DMS 273 (cell line): ENCODE measurements at regions not wholly inside any gene's neighbourhood (a gene's known extent, or its start where the extent isn't known, plus 50 kb on each side); places are given as distances from the start of the nearest gene placed in this dataset.
"Not testable (repeated sequence)": the region's sequence is repeated elsewhere in the genome, so short reads cannot be mapped to it uniquely, and the experiment has no call there.

ENCODE experiments used
- DNase-seq: peaks from one replicate; lab custom pipeline; 2025; ENCODE audit not compliant: unreplicated experiment; lab: John Stamatoyannopoulos, UW

DNA sequence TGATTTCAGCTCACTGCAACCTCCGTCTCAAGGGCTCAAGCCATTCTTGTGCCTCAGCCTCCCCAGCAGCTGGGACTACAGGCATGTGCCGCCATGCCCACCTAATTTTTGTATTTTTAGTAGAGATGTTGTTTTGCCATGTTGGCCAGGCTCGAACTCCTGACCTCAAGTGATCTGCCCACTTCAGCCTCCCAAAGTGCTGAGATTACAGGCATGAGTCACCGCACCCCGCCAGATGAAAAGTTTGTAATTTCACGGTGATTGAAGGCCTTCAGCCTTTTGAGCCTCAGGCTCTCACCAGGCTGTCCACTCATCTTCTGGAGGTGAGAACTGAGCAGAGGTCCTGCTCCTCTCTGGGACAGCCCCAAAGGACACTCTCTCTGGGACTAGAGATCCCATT, 103.2 kb downstream of the HIF1AN start:
- not testable (repeated sequence) for DNase-seq

GRCh38 chr10:100642295-100642994, 102.9 kb upstream of the PAX2 start:
- no peak for DNase-seq

DNA sequence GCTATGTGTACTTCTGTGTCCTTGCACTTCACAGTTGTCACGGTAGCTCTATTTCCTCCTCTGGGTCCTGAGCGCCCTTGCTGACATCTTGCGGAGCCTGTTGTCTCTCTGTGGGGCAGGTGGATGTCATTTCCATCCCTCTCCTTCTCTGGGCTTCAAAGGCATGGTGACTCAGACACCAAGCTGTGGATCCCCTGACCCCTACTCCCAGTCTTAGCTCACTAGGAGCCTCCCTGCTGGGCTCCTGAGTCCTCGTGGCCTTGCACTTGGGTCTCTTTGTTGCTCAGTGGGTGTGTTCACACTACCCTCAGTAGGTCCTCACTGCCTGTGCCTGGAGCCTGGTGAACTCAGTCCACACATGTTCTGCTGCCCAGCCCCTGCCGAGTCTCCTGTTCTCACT, 100.3 kb upstream of the PAX2 start:
- no peak for DNase-seq

- no peak for DNase-seq
Measured at GRCh38 chr10:100645613-100646392, 99.6 kb upstream of the PAX2 start.

- DNase-seq = no peak
Measured at GRCh38 chr10:100647928-100648327, 97.5 kb upstream of the PAX2 start.

- no peak for DNase-seq
Measured at GRCh38 chr10:100650693-100651092, 94.7 kb upstream of the PAX2 start.

- not testable (repeated sequence) for DNase-seq
Measured at GRCh38 chr10:100651099-100651498, 94.3 kb upstream of the PAX2 start.

- no peak for DNase-seq
Measured at GRCh38 chr10:100651916-100652315, 93.5 kb upstream of the PAX2 start.

- no peak for DNase-seq
Measured at GRCh38 chr10:100652406-100653135, 92.8 kb upstream of the PAX2 start.

GRCh38 chr10:100653238-100653956, 92.0 kb upstream of the PAX2 start:
- no peak for DNase-seq

DNA sequence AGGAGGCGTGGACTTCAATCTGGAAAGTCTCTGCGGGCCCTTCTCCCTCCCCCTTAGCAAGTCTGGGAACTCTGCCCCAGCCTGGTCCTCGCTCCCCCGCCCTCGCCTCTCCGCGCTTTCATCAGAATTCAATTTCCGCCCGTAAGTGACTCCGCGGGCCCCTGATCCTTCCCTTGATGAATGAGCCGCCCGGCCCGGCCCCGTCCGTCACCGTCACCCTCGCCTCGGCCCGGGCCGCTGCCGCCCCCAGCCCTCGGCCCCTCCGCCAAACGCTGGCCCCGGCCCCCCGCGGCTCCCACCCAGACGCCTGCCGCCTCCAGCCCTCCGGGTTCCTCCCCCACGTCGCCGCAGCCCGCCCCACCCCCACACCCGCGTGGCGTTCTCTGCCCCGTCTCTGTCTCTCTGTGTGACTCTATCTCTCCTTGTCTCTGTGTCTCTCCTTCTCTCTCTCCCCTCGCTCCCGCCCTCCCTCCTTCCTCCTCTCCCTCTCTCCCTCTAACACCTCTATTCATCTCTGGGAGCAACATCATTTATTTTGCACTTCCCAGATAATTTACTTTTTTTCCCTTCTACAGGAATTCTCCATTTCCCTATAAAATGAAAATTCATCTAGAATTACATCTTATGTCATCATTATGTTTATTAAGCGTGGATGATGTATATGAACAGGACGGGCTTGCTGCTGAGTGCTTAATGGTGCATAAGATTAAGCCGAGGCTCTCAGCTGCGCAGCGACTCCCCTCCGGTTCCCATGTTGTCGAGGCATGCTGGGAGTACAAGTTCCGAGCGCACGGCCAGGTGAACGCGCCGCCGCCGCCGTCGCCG, 91.2 kb upstream of the PAX2 start:
- DNase-seq = peak; percentile 27

GRCh38 chr10:100654782-100655325, 90.5 kb upstream of the PAX2 start:
- no peak for DNase-seq

- DNase-seq = no peak
Measured at GRCh38 chr10:100655326-100655759, 90.0 kb upstream of the PAX2 start.

GRCh38 chr10:100655760-100656421, 89.5 kb upstream of the PAX2 start:
- no peak for DNase-seq

DNA sequence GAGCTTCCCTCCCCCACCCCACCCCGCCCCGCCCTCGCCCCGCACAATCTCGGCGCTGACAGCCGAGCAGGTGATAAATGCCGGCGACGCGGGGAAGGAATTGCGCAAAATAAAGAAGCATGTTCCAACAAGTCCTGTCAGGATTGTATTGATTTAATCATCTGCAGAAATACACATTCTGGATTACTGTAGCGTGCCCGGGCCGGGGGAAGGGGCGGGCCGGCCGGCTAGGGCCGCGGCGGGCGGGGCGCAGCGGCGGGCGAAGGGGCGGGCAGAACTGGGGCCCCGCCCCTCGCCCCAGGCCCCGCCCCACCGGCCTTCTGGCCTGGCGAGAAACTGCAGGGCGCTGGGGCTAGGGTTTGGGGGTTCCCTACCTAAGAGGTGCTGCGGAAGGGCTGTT, 88.9 kb upstream of the PAX2 start:
- DNase-seq = peak; percentile 33

- DNase-seq = no peak
Measured at GRCh38 chr10:100658269-100658668, 87.1 kb upstream of the PAX2 start.

DNA sequence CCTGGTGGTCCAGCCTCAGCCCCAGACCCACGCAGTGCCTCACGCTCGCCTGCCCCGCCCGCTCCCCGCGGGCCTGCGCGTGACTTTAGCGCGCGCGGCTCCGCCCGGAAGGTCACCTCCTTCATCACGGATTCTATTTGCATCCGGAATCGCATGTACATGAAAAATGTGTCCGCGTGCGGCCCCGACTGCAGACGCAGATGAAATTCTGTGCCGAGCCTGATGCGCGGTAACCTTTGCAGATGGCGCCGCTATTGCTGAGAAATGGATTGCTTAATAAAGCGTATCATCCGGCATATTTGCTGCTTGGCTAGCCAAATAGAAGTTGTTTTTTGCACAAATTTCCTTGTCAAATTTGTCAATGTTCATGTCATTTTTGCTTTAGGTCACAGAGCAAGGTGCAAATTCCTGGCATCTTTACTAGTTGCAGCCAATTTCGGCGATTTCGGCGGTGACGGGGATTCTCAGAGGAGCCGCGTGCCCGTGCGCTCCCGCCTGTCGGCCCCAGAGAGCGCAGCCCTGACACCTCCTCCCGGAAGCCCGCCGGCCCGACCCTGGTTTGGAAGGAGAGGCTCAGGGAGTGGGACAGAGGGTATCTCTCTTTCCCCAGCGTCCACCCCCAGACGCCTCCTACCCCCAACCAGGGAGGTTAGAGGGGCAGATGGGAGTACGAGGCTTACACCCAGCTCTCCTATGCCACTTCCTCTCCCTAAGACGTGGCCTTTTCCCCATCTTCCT, 85.9 kb upstream of the PAX2 start:
- DNase-seq = no peak

GRCh38 chr10:100660365-100660764, 85.0 kb upstream of the PAX2 start:
- no peak for DNase-seq

- no peak for DNase-seq
Measured at GRCh38 chr10:100660945-100661344, 84.4 kb upstream of the PAX2 start.
